GM18511 (cell line): ENCODE measurements at regions not wholly inside any gene's neighbourhood (a gene's known extent, or its start where the extent isn't known, plus 50 kb on each side); places are given as distances from the start of the nearest gene placed in this dataset.

ENCODE experiments used
- ATAC-seq: cut with Tn5 transposase; IDR thresholded peaks from one replicate; pipeline ENCODE4 v1.9.1; 2021; ENCODE audit warnings: mild to moderate bottlenecking, moderate library complexity; ENCODE audit not compliant: unreplicated experiment

DNA sequence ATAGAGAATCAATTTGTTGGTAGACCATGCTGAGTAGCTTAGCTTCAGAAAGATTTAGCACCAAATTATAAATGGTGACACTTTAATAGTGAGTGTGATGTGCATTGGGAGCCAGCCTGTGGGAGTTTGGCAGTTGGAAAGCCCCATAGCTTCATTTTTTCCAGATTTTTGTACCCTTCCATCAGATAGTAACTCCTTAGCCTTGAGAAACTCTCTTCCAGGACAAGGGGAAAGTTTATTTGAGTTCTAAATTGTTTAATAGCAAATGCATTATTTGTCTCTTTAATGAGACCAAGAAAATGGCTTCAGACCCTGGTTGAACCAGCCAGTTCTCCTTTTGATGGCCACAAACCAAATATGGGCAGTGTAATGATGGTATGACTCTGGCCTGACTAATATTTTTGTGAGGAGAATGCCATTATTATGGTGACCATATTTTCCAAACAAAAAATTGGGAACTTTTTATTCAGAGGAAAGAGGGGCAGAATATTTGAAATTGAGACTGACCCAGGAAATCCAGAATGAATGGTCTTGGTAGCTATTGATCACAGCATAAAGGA is 49.8 kb downstream of the PLCE1 start:
- ATAC-seq: no peak

DNA sequence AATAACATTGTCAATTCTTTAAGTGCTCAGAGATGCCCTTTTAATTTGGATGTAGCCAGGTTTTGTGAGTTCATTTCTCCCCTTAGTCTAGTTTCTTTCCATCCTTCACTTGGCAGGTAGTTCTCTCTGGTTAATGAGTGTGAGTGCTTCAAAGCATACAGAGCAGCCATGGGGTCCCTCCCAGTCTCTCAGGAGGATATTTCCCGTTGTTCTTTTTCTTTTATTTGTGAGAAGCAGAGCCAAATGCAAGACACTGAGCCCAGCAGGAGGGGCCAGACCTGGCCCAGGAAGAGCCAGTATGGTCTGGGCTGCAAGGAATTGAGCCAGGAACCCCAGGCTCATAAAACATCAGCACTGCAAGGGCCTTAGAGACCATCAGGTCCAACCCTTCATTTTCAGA is 52.4 kb downstream of the PLCE1 start:
- ATAC-seq: no peak

DNA sequence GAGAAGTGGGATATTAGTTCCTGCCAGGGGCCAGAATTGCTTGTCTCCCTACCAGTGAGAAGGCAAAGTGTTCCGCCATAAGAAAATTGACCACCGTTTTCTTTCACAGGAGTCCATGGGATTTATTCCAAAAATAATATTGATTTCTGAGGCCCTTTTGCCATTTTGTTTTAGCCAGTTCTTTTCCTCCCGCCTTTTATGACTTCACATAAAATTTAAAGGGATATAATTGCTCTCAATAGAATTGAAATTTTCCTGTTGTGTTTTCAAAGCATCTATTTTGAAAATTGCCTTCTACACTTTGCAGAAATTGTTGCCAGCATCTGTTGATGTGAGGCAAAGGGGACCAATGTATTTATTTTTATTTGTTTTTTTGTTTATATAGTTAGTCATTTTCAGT is 53.6 kb downstream of the PLCE1 start:
- no peak for ATAC-seq

DNA sequence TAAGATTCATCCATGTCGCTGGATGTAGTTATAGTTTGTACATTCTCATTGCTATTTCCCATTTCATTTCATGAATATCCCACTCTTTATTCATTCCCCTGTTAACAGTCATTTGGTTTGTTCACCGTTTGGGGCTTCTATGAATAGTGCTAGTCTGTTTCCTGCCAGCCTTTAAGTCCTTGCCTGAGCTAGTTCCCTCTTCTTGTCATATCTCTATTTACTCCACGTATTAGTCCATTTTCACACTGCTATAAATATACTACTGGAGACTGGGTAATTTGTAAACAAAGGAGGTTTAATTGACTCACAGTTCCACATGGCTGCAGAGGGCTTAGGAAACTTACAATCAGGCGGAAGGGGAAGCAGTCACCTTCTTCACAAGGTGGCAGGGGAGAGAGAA is 56.2 kb downstream of the PLCE1 start:
- ATAC-seq: no peak

DNA sequence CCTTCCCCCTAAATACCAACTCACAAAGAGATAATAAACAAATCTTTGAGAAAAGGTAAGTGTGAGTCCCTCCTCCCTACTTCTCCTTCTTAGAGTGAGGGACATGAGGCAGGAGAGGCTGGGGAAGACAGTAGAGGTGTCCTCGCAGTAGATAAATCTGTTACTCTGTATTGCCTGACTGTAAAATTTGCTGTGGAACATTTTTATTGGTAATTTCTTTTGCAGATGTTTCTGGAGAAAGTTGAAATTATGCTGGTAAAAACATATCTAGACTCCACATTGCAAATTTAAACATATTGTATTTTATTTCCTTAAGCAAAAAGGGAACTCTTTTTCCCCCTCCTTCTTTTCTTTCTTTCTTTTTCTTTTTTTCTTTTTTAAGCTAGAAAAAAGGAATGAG is 58.5 kb downstream of the PLCE1 start:
- no peak for ATAC-seq

DNA sequence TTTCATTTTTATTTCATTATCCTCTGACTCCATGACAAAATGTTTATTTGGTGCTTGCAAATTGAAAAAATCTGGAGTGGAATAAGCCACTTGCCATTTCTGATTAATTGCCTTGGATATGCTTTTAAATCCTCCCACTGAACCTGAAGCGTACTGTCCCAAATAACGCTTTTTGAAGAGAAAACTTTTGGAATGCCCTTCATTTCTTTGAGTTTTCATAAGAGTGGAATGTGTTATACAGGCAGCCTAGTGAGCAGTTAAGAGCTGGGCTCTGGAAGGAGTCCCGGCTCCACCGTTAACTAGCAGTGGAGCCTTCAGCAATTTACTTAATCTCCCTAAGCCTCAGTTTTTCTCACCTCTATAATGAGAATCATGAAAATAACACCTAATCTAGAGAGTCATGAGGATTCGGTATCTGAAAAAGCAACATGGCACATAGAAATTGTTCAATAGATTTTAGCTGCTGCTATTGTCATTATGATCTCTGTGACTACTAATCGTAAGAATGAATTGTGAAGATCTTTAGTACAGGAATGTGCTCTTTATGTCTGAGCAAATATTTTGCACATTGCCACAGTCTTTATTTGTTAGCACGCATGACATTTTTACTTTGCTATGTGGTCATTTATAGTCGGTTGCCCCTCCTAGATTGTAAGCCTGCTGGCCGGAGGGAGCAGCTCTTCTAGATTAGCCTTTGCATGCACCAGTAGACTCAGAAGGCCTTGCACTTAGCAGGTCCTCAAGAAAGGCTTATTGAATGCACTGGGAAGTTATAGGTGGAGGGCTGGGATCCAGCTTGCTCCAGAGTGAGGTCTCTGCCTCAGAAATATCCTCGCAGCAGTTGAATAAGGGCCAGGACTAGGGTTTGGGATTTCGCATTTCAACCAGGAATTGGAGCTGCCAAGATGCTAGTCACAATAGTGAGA is 59.4 kb downstream of the PLCE1 start:
- ATAC-seq: no peak

DNA sequence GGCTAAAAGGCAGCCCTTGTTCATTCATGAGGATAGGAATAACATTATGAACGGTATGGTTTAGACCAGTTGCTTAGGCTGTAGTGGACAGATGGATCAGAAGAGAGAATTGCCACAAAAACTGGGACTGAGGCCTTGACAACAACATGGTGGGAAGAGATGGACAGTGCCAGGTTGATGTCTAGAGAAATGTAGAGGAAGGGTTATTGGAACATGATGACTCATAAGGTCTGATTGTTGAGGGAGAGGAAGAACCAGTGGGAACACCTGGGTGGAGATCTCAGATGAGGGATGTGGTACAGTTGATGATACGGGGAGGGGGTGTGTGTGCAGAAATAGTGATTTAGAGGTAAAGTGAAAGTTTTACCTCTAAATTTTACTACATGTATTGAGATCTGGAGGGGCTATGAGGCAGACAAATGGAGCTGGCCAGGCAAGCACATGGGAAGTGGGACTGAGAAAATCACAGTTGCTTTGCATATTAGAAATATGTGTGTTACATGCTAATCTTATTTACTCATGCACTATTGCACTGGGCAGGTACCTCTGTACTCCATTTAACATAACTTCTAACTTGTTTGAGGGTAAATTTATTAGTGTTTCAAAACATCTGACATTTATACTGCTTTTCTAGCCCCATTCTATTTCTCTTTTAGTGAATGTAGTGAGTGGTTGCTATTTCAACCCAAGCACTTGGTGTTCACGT is 65.6 kb downstream of the PLCE1 start:
- no peak for ATAC-seq

DNA sequence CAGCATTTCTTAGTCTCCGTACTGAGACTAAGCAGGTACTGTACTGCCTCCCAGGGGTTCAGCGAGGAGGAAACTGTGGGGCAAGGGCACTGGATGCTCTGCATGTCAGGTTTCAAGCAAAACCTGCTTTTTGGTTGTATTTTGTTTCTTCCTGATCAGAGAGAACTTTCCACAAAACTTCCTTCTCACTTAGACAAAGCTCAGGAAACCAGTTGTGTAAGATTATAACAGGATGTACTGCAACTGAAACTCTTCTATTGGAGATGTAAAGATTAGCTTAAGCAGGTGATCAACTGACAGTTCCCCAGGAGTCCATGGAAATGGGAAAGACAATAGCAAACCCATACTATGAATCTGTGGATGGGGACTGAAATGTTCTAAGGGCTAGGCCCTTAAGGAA is 67.3 kb downstream of the PLCE1 start:
- no peak for ATAC-seq

DNA sequence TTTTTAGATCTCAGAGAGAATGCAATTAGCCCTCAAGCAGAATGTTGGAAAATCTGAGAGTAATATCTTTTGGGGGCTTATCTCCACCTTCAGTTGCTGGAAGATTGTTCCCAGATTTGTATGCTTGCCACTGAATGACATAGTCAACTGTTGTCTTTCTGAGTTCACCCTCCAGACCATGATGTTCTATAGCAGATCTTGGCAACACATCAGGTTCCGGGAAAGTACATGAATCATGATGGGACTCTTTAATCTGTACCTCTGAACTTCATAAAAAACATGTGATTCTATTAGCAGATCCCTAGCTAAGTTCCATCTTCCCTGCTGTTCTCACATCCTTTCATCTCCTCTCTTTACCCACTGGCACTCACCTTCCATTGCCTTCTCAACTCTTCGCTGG is 68.9 kb downstream of the PLCE1 start:
- no peak for ATAC-seq

DNA sequence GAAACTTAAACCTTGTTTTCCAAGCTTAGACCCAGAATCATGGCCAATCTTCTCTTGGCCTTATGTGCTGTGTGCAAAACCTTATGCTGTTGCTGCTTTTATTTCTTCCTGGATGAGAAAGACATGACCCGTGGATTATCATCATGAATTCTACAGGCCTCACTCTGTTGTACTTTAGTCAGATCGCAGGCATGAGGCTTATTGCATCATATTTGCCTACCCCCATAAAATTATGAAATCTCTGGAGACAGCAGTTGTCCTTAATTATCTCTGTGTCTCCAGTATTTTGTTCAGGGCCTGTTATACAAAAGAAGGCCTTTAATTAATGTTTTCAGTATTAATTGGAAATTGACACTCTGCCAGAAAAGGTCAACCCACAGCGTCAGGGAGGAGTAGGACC is 71.6 kb downstream of the PLCE1 start:
- ATAC-seq: no peak

DNA sequence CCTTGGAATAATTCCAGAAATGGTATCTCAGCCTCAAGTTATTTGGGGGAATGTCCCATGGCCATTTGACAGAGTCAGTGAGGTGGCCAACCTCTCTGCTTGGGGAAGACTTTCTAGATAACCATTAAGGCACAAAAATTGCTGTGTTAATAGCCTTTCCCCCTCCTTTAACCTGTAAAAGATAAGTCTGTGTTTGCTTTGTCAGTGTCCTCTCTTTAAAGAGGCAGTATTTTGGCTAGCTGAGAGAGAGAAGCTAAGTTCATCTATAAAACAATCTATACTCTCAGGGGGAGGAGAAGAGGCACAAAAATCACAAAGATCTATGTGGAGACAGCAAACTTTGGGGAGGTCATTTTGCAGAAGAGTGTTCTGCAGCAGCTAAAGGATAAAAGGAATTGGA is 72.1 kb downstream of the PLCE1 start:
- ATAC-seq: no peak

DNA sequence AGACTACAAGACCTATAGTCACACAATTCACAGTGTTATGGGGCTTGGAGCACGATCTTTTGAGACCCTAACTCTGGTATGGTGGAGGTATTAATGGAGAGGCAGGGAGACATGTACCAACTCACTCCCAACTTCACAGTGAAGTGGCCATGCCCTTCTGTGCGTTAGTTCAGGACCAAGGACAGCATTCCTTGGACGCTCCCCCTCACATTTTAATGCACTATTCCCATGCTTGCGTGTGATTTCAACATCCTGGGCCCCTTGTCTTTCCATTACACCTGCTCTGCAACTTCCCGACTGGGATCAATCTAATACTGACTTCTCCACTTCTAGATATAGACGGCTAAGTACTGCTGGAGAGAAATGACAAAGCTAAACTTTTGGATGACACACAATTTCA is 72.7 kb downstream of the PLCE1 start:
- ATAC-seq: no peak

DNA sequence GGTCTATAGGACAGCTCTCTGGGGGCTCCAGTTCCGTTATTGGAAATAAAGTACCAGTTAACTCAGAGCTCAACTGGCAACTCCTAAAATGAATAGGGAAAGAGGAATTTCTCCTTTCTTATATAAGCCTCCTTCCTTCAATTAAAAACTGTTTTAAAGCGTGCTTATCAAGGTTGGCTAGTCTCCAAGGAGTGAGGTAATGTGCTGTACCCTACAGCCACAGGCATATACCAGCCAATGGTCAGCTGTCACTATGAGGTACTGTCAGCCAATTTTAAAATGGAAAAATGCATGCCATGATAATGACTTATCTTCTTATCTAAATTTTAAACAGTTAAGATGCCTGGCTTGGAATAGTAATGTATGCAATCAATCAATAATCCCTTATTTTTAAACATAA is 76.2 kb downstream of the PLCE1 start:
- ATAC-seq: no peak

DNA sequence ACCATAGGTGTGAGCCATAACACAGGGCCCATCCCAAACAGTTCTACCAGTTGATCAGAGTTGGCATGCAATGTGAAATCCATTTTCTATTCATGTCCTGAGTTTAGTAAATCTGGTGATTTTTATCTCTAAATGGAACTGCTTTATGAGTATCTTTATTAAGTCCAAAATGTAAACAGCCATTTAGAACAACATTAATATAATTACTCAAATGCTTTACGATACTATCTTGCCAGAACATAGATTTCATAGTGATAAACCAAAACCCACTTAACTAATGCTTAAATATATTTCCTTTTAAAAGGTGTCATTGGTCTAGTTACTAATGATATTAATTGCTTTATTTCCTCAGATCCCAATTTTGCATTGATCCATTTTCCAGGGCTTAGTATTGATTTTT is 80.7 kb downstream of the PLCE1 start:
- ATAC-seq: no peak

DNA sequence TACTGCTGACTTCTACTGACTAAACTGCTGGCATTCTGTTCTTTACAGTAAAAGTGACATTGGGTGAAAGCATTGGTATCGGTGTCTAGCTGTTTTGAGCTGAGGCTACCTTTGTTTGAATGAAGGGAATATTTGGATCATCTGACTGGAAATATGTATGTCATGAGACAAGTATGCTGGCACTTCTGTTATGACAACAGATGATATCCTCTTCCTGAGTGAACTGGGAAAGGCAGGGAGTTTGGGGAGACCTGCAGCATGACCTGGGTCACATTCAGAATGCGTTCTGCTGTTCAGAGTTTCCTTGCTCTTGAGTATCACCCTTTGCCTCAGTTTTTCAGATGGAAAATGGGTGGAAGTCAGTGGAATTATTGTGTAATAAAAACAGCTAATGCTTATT is 81.8 kb downstream of the PLCE1 start:
- no peak for ATAC-seq

DNA sequence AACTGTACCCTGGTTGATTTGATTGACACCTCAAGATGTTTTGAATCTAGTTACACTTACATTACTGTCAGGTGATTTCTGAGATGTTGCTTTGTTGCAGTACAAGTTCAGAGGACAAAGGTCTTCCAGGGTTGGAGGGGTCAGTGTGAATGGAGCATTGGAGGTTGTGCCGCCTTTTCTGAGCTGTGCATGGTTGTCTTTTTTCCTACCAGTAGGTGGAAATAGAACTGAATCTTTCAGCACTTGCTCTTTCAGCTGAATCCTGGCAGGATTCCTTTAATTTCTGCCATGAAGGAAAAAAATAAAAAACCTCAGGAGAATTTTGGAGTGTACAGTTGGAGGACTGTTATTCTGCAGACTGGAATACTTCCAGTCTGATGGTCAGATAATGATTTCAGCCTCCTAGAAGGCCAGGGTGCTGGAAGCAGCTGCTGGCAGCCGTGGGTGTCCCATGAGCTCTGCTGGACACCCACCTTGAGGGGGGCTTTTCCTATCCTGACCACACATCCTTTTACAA is 82.7 kb downstream of the PLCE1 start:
- no peak for ATAC-seq

DNA sequence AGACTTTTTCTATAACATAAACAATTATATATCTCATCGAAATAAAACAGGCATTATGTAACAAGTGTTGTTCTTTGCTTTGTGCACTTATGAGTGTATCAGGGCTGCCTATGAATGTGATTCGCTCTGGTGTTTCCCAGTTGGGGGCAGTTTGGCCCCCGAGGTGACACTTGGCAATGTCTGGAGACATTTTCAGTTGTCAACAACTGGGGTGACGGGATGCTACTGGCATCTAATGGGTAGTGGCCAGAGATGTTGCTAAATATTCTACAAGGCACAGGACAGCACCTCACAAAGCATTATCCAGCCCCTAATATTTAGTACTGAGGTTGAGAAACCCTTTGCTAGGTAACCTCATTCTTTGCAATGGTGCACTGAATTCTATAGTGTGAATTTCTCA is 83.3 kb downstream of the PLCE1 start:
- no peak for ATAC-seq

DNA sequence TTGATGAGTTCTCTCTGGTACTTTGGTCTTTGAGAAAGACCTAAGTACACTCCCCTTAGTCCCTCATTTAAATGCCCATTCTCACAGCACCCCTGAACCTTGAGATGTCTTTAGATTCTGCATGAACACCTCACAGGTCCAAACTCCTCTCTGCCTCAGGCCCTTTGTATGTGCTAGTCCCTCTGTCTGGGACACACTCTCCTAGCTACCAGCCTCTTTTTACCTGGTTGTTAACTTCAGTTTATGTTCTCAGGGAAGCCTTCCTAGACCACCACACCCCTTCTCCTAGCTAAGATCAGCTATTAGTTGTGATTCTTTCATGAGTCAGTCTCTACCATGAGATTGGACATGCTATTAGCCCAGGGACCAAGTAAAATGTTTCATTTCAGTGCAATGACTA is 86.4 kb downstream of the PLCE1 start:
- no peak for ATAC-seq

DNA sequence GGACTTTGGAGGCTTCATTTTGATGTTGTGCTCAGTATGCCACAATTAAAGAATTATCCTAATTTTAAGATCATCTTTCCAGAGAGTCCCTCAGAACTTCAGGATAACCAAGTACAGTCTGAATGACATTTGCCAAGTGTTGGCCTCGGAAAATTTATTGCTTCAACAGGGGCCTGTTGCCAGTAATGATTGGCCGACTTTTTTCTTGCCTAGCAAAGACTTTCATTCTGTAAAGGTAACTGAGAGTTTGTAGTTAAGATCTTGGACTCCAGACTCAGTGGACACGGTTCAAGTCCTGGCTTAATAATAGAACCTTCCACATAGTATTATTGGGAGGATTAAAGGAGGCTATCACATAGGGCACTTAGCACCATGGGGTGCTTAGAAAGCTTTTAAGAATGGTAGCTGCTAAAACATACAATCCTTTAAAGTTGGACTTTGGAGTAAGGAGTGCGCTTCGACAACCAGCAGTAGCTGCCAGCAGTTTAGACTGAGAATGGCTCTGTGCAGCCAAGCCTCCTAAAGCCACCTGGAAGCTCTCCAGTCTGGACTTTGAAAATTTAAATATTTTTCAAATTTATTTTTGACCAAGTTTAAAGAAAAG is 90.0 kb downstream of the PLCE1 start:
- ATAC-seq: no peak

DNA sequence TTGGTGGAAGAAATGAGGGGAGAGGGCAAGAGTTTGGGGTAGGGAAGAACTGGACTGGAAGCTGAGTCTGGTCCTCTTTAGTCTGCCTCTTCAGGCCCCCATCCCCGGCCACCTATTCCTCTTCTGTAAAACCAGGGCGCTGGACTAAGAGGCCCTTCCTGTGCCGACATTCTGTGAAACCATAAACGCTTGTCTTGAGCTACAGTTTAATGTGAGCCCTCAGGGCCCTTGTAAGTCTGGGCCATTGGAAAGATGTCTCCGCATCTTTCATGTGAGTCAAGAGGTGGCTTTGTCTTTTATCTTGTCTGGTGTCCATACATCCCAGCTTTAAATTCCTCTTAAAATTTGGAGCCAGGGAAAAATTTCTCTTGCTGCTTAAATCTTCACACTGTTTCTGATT is 90.6 kb downstream of the PLCE1 start:
- no peak for ATAC-seq

DNA sequence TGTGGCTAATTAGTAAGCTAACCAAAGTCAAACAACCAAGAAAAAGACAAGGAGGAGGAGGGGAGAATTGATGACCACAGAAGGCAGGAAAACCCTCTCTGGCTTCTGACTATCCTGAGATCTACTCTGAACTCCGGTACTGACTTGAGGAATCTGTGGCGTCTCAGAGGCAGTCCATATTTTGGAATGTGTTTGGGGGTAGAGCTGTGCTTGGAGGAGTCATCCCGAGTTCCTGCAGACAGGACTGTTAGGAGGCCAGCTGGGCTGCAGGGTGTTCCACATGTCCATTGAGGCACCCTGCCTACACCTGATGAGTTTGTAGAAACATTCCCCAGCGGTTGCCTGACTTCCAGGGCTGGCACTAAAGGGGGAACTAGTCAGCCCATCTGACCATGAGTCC is 91.6 kb downstream of the PLCE1 start:
- no peak for ATAC-seq
